GM10248 (cell line): ENCODE measurements at regions not wholly inside any gene's neighbourhood (a gene's known extent, or its start where the extent isn't known, plus 50 kb on each side); places are given as distances from the start of the nearest gene placed in this dataset.

Experiments used
- CTCF ChIA-PET: fragments of 300-600 bp; sonication (Branson Sonifier 250); formaldehyde crosslinking; extraction: SDS; loops from one replicate; lab custom pipeline; 2021; ENCODE audit warnings: antibody characterized with exemption; lab: Yijun Ruan, JAX
- POLR2A ChIA-PET: fragments of 350-650 bp; sonication (Branson Sonifier 250); formaldehyde crosslinking; extraction: SDS; loops from one replicate; lab custom pipeline; 2020; ENCODE audit warnings: antibody characterized with exemption; lab: Yijun Ruan, JAX
- DNase-seq: peaks from one replicate; pipeline ENCODE4 v3.0.0; 2012; ENCODE audit errors: extremely low spot score
- TF ChIP-seq, protein P1 (sequence below): IDR thresholded peaks from 2 replicates; pipeline ENCODE4 v1.5.1; 2012; ENCODE audit warnings: mild to moderate bottlenecking, low read depth; ENCODE audit errors: extremely low read depth, missing control alignments, control extremely low read depth

DNA sequence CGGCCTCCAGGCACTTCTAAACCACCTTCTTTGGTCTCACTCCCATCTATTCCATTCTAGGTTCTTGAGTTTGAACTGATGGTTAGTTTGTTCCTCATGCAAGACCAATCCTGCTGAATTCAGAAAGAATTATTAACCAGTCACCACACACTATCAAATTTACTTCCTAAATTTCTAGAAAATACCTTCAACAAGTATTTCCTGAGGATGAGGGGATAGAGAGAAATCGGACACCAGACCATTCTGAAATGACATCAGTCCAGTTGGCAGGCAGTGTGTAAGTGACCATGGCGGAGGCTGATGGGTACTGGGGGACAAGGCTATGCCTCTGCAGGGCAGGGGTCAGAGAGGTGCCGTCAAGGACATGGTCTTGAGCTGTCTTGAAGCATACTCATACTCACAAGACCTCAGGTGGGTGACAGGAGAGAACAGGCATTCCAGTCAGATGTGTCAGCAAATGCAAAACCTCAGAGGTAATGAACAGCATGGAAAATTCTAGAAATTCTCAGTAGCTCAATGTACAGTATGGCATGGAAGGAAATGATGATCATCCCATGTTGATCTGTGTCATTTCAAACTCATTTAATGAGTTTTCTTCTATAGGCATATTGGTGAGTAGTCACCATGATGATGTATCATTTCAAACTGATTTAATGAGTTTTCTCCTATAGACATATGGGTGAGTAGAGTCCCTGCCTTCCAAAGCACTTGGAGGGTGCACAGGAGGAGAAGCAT is 119.6 kb downstream of the DDX1 start:
- no peak for DNase-seq
- ChIA-PET POLR2A (no interaction called here), CTCF (no interaction called here)
- TF ChIP-seq, protein P1, sequence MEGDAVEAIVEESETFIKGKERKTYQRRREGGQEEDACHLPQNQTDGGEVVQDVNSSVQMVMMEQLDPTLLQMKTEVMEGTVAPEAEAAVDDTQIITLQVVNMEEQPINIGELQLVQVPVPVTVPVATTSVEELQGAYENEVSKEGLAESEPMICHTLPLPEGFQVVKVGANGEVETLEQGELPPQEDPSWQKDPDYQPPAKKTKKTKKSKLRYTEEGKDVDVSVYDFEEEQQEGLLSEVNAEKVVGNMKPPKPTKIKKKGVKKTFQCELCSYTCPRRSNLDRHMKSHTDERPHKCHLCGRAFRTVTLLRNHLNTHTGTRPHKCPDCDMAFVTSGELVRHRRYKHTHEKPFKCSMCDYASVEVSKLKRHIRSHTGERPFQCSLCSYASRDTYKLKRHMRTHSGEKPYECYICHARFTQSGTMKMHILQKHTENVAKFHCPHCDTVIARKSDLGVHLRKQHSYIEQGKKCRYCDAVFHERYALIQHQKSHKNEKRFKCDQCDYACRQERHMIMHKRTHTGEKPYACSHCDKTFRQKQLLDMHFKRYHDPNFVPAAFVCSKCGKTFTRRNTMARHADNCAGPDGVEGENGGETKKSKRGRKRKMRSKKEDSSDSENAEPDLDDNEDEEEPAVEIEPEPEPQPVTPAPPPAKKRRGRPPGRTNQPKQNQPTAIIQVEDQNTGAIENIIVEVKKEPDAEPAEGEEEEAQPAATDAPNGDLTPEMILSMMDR, result no peak

DNA sequence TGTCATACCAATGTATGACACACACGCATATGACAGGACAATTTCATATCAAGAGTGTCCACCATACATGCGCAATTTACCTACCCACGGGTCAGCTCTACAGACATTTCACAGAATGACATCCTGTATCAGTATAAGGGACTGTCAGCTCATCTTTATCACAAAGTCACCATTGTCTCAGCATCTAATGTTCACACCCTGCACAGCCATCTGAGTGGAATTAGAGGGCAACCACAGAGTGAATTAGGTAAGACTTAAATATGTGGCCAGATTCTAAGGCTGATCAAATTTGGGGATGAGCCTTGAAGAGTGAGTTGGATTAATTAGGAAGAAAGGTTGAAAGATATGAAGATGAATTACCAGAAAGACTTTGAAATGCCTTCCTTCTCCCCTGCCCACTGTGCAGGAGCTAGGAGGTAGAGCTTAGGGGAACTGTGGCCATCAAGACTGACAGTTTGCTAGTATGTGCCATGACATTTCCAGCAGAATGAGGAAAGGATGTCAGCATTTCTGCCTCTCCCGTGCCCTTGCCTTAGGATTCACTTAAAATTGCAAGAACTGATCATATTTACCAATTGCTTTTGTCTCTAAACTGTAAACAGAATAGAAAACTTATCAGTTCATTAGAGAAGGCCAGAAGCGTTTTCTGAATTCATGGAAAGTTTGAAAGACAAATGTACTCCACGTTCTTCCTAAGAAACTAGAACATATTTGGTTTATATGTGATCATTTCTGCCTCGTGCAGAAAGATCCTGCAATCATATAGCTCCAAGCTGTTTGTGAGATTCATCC is 121.1 kb downstream of the DDX1 start:
- POLR2A ChIA-PET, result no interaction called here
- TF ChIP-seq, protein P1, result no peak
- no peak for DNase-seq
- CTCF ChIA-PET, result no interaction called here

DNA sequence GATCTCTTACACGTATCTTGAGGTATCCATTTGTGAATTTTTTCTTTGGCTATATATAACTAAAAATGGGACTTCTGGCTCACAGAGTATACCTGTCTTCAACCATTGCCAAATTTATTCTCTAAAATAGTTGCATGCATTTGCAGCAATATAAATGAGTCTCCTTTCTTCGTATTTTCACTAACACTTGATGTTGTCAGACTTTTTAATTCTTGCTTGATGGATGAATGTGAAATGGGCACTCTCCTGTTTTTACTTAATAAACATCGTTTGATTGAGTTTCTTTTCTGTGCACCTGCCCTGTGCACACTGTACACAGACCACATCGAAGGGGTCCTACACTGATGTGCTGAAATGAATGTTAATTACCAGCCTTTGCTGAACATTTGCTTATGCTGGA is 121.8 kb downstream of the DDX1 start:
- CTCF ChIA-PET, result no interaction called here
- TF ChIP-seq, protein P1, result no peak
- POLR2A ChIA-PET, result no interaction called here
- DNase-seq, result no peak

DNA sequence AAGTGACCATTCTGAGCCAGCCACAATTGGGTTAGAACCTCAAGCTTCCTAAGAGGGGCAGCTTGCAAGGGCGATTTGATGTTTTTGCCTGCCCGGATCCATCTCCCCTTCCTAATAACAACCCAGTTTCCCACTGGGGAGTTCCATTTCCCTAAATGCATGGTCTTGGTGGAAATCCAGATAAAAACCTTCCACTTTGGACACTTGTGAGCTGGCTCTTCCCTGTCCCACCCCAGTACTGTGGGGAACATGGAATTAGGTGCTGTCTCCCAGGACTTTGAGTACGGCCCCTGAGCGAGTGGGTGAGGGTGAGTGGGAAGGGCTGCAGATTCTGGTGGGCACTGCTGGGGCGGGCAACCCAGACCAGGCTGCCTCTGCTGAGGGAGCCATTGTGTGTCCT is 122.3 kb downstream of the DDX1 start:
- TF ChIP-seq, protein P1, result no peak
- ChIA-PET POLR2A (no interaction called here), CTCF (interaction anchor here (2.5 kb wide), 1 partner anchor 10 kb away, joined by 8 read pairs; no protein-coding TSS in a partner anchor)

DNA sequence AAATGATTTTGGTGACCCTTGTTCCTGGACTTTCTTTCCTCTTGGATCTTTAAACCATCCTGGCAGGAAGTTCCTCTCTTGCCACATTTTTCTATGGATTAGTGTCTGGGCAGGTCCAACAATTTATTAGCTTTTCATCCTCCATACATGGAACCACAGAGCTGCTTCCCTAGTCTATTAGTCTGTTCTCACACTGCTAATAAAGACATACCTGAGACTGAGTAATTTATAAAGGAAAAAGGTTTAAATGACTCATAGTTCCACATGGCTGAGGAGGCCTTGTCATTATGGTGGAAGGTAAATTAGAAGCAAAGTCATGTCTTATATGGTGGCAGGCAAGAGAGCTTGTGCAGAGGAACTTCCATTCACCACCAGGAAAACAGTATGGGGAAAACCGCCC is 122.9 kb downstream of the DDX1 start:
- ChIA-PET POLR2A (no interaction called here), CTCF (interaction anchor here (0.7 to 2.5 kb wide), 2 partner anchors 10 to 11 kb away, joined by 3 to 8 read pairs; no protein-coding TSS in a partner anchor)
- DNase-seq, result no peak
- TF ChIP-seq, protein P1, result no peak

More for the DNA sequence above, 122.3 kb downstream of the DDX1 start:
- DNase-seq, result no peak

DNA sequence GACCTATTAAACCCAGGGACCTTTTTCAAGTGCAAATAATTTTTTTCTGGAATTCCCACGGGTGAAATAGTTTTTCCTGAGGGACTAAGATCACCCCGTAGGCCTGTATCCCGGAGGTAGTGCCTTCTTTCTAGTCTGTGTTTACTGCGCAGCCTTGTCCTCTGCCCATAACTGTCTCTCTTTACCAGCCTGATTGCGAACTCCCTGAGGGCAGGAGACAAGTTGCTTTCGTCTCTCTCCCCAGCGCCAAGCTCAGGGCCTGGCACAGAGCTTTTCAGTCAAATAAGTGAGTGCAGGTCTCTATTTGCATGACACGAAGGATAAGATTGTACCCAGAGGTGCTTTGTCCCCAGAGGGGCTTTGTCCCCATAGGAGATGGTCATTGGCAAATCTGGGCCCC is 123.9 kb downstream of the DDX1 start:
- no peak for DNase-seq
- CTCF ChIA-PET, result interaction anchor here (2.5 kb wide), 1 partner anchor 12 kb away, joined by 8 read pairs; no protein-coding TSS in a partner anchor
- POLR2A ChIA-PET, result no interaction called here
- TF ChIP-seq, protein P1, result no peak
